ENCODE measurements at regions not wholly inside any gene's neighbourhood (a gene's known extent, or its start where the extent isn't known, plus 50 kb on each side); places are given as distances from the start of the nearest gene placed in this dataset.

GRCh38 chr13:80058626-80059025 lies 282.3 kb downstream of the SPRY2 start:
- Mint-ChIP-seq H3K4me1 (no peaks in the 10 kb centered on the region), H3K9me3 (peaks cover 0 to 7% (median under 1%) of the 10 kb centered on the region in 8 donors), H3K36me3 (no peaks in the 10 kb centered on the region), H3K4me3 (no peak overlapping the region), H3K27ac (no peak overlapping the region), H3K27me3 (no peaks in the 10 kb centered on the region)
- H3K4me3 ChIP-seq (ENCODE audit: low read length in 2 of 2): no peak overlapping the region
- H3K36me3 ChIP-seq (ENCODE audit: insufficient read depth, low read length): no peaks in the 10 kb centered on the region
- intact Hi-C loops (cut with micrococcal nuclease): no loop called here
- no peaks in the 10 kb centered on the region for H3K4me1 ChIP-seq (ENCODE audit: insufficient read depth, low read length)
- no peak for DNase-seq
- no peaks in the 10 kb centered on the region for H3K9me3 ChIP-seq (ENCODE audit: control insufficient read depth in 1 of 2, low read length in 2 of 2)
- POLR2A ChIA-PET (ENCODE audit: partially characterized antibody): no interaction called here
- CTCF ChIA-PET (ENCODE audit: partially characterized antibody): no interaction called here
- no peaks in the 10 kb centered on the region for H3K27me3 ChIP-seq (ENCODE audit: insufficient read depth, low read length)
- H3K27ac ChIP-seq (ENCODE audit: low read depth, low read length): no peak overlapping the region

DNA sequence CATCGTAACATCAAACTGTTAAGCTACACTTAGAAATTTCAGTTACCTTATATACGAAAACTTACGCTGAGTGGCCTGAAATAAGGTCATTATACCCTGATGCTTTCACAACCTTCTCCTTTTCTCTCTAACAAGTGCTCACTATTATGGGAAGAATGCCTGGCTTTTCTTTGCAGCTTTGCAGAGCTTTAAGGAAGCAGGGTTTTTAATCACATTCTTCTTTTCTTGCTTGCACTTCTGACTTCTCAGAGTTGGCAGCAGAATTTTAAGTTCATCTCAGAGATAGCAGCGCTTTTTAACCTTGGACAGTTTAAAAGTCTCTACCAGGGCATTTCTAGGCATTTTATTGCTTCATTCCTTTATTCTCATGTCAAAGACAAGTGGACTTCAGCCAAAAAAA lies 285.1 kb downstream of the SPRY2 start:
- Mint-ChIP-seq H3K27me3 (no peaks in the 10 kb centered on the region), H3K27ac (no peak overlapping the region), H3K9me3 (peaks cover 0 to 11% (median 3%) of the 10 kb centered on the region in 8 donors), H3K4me1 (no peaks in the 10 kb centered on the region), H3K36me3 (no peaks in the 10 kb centered on the region), H3K4me3 (no peak overlapping the region)
- intact Hi-C loops (cut with micrococcal nuclease): no loop called here
- Histone ChIP-seq H3K36me3 (ENCODE audit: insufficient read depth, low read length) (no peaks in the 10 kb centered on the region), H3K4me1 (ENCODE audit: insufficient read depth, low read length) (no peaks in the 10 kb centered on the region), H3K27me3 (ENCODE audit: insufficient read depth, low read length) (no peaks in the 10 kb centered on the region), H3K9me3 (ENCODE audit: control insufficient read depth in 1 of 2, low read length in 2 of 2) (no peaks in the 10 kb centered on the region), H3K4me3 (ENCODE audit: low read length in 2 of 2) (no peak overlapping the region), H3K27ac (ENCODE audit: low read depth, low read length) (no peak overlapping the region)
- CTCF ChIA-PET (ENCODE audit: partially characterized antibody): no interaction called here
- POLR2A ChIA-PET (ENCODE audit: partially characterized antibody): no interaction called here
- no peak for DNase-seq

DNA sequence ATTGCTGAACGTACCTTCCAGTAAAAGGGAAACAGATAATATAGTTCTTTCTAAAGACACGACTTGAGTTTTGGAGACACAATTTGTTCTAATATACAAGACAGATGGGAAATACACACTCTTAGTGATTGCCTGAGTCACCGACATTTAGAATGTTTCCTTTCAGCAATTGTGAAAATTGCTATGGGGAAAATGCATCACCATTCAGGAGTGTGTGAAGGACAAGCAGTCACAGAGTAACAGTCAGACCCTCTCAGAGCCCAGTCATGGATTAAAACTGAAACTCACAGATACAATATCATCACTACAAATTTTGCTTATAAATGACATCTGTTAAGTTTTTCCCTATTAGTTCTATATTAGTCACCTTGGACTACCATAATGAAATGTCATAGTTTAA lies 286.1 kb downstream of the SPRY2 start:
- CTCF ChIA-PET (ENCODE audit: partially characterized antibody): no interaction called here
- no peak for DNase-seq

DNA sequence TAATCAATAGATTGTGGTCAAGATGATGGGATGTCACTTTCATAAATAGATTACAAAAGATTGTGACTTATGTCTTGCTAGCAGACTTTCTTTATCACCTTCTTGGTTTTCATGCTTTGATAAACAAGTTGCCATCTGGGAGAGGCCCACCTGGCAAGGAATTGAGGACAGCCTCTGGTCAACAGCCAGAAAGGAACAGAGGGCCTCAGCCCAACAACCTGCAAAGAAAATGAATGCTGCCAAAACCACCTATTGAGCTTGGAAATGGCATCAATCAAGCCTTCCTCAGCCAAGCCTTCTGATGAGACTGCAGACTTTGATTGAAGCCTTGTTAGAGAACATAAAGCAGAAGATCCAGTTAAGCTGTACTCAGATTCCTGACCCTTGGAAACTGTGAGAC lies 288.6 kb downstream of the SPRY2 start:
- H3K4me1 Mint-ChIP-seq: no peaks in the 10 kb centered on the region
- H3K4me3 Mint-ChIP-seq: no peak overlapping the region

More for the DNA sequence above, 286.1 kb downstream of the SPRY2 start:
- no peaks in the 10 kb centered on the region for H3K4me1 Mint-ChIP-seq
- no peaks in the 10 kb centered on the region for H3K27me3 ChIP-seq (ENCODE audit: insufficient read depth, low read length)
- H3K27ac ChIP-seq (ENCODE audit: low read depth, low read length): no peak overlapping the region
- peaks cover 0 to 11% (median 3%) of the 10 kb centered on the region in 8 donors for H3K9me3 Mint-ChIP-seq
- no peaks in the 10 kb centered on the region for H3K36me3 Mint-ChIP-seq
- H3K27me3 Mint-ChIP-seq: no peaks in the 10 kb centered on the region
- no peaks in the 10 kb centered on the region for H3K4me1 ChIP-seq (ENCODE audit: insufficient read depth, low read length)
- POLR2A ChIA-PET (ENCODE audit: partially characterized antibody): no interaction called here
- H3K36me3 ChIP-seq (ENCODE audit: insufficient read depth, low read length): no peaks in the 10 kb centered on the region
- no peak overlapping the region for H3K4me3 Mint-ChIP-seq
- H3K27ac Mint-ChIP-seq: no peak overlapping the region
- no peaks in the 10 kb centered on the region for H3K9me3 ChIP-seq (ENCODE audit: control insufficient read depth in 1 of 2, low read length in 2 of 2)
- H3K4me3 ChIP-seq (ENCODE audit: low read length in 2 of 2): no peak overlapping the region
- intact Hi-C loops (cut with micrococcal nuclease): no loop called here

GRCh38 chr13:80050252-80050651 lies 290.7 kb downstream of the SPRY2 start:
- H3K27me3 Mint-ChIP-seq: peaks cover 0 to 2% of the 10 kb centered on the region in 2 donors
- intact Hi-C loops (cut with micrococcal nuclease): no loop called here
- H3K36me3 Mint-ChIP-seq: no peaks in the 10 kb centered on the region

More for the DNA sequence above, 288.6 kb downstream of the SPRY2 start:
- no peaks in the 10 kb centered on the region for H3K36me3 ChIP-seq (ENCODE audit: insufficient read depth, low read length)
- ChIA-PET POLR2A (ENCODE audit: partially characterized antibody) (no interaction called here), CTCF (ENCODE audit: partially characterized antibody) (no interaction called here)
- peaks cover 0 to 2% of the 10 kb centered on the region in 2 donors for H3K27me3 Mint-ChIP-seq
- no peaks in the 10 kb centered on the region for H3K4me1 ChIP-seq (ENCODE audit: insufficient read depth, low read length)
- H3K27ac Mint-ChIP-seq: no peak overlapping the region
- H3K27me3 ChIP-seq (ENCODE audit: insufficient read depth, low read length): no peaks in the 10 kb centered on the region
- intact Hi-C loops (cut with micrococcal nuclease): no loop called here
- H3K9me3 ChIP-seq (ENCODE audit: control insufficient read depth in 1 of 2, low read length in 2 of 2): no peaks in the 10 kb centered on the region
- no peaks in the 10 kb centered on the region for H3K36me3 Mint-ChIP-seq
- no peak overlapping the region for H3K4me3 ChIP-seq (ENCODE audit: low read length in 2 of 2)
- peaks cover 0 to 11% (median 3%) of the 10 kb centered on the region in 8 donors for H3K9me3 Mint-ChIP-seq
- no peak for DNase-seq
- no peak overlapping the region for H3K27ac ChIP-seq (ENCODE audit: low read depth, low read length)

GRCh38 chr13:80048802-80049201 lies 292.1 kb downstream of the SPRY2 start:
- ChIA-PET CTCF (ENCODE audit: partially characterized antibody) (no interaction called here), POLR2A (ENCODE audit: partially characterized antibody) (no interaction called here)
- Mint-ChIP-seq H3K36me3 (no peaks in the 10 kb centered on the region), H3K27me3 (peaks cover 0 to 2% of the 10 kb centered on the region in 2 donors), H3K9me3 (peaks cover 0 to 11% (median 3%) of the 10 kb centered on the region in 8 donors), H3K27ac (no peak overlapping the region), H3K4me3 (no peak overlapping the region), H3K4me1 (no peaks in the 10 kb centered on the region)
- Histone ChIP-seq H3K36me3 (ENCODE audit: insufficient read depth, low read length) (no peaks in the 10 kb centered on the region), H3K4me1 (ENCODE audit: insufficient read depth, low read length) (no peaks in the 10 kb centered on the region), H3K4me3 (ENCODE audit: low read length in 2 of 2) (no peak overlapping the region), H3K27me3 (ENCODE audit: insufficient read depth, low read length) (no peaks in the 10 kb centered on the region), H3K9me3 (ENCODE audit: control insufficient read depth in 1 of 2, low read length in 2 of 2) (no peaks in the 10 kb centered on the region), H3K27ac (ENCODE audit: low read depth, low read length) (no peak overlapping the region)
- intact Hi-C loops (cut with micrococcal nuclease): no loop called here
- DNase-seq: no peak

More at GRCh38 chr13:80050252-80050651, 290.7 kb downstream of the SPRY2 start:
- no peaks in the 10 kb centered on the region for H3K4me1 Mint-ChIP-seq
- no peak overlapping the region for H3K4me3 Mint-ChIP-seq
- no peak overlapping the region for H3K4me3 ChIP-seq (ENCODE audit: low read length in 2 of 2)
- H3K36me3 ChIP-seq (ENCODE audit: insufficient read depth, low read length): no peaks in the 10 kb centered on the region
- no peaks in the 10 kb centered on the region for H3K9me3 ChIP-seq (ENCODE audit: control insufficient read depth in 1 of 2, low read length in 2 of 2)
- H3K27me3 ChIP-seq (ENCODE audit: insufficient read depth, low read length): no peaks in the 10 kb centered on the region
- CTCF ChIA-PET (ENCODE audit: partially characterized antibody): no interaction called here
- H3K27ac ChIP-seq (ENCODE audit: low read depth, low read length): no peak overlapping the region
- POLR2A ChIA-PET (ENCODE audit: partially characterized antibody): no interaction called here
- no peak for DNase-seq
- H3K27ac Mint-ChIP-seq: no peak overlapping the region
- peaks cover 0 to 14% (median 3%) of the 10 kb centered on the region in 8 donors for H3K9me3 Mint-ChIP-seq
- H3K4me1 ChIP-seq (ENCODE audit: insufficient read depth, low read length): no peaks in the 10 kb centered on the region

DNA sequence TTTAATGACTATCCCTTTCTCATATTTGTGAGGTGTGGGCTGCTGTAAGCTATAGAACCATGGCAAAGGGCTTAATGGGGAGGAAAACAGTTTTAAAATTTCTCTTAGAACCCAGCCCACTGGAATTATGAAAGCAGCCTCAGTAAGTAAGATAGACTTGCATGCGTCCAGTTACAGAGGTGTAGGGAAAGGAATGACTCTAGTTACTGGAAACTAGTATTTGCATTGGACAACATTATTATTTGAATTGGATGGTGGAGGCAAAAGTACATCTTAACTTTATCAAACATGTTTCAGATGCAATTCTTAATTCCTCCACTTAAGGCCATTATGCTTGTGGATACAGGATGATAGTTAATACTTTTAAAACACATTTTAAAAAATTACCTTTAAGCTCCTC lies 292.9 kb downstream of the SPRY2 start:
- Mint-ChIP-seq H3K9me3 (peaks cover 0 to 10% (median 5%) of the 10 kb centered on the region in 8 donors), H3K36me3 (no peaks in the 10 kb centered on the region), H3K4me3 (no peak overlapping the region), H3K27ac (no peak overlapping the region), H3K4me1 (no peaks in the 10 kb centered on the region), H3K27me3 (peaks cover 0 to 4% of the 10 kb centered on the region in 2 donors)
- no peaks in the 10 kb centered on the region for H3K36me3 ChIP-seq (ENCODE audit: insufficient read depth, low read length)
- no peak overlapping the region for H3K27ac ChIP-seq (ENCODE audit: low read depth, low read length)
- intact Hi-C loops (cut with micrococcal nuclease): no loop called here
- H3K4me1 ChIP-seq (ENCODE audit: insufficient read depth, low read length): no peaks in the 10 kb centered on the region
- POLR2A ChIA-PET (ENCODE audit: partially characterized antibody): no interaction called here
- DNase-seq: no peak
- CTCF ChIA-PET (ENCODE audit: partially characterized antibody): no interaction called here
- H3K4me3 ChIP-seq (ENCODE audit: low read length in 2 of 2): no peak overlapping the region
- no peaks in the 10 kb centered on the region for H3K9me3 ChIP-seq (ENCODE audit: control insufficient read depth in 1 of 2, low read length in 2 of 2)
- no peaks in the 10 kb centered on the region for H3K27me3 ChIP-seq (ENCODE audit: insufficient read depth, low read length)

DNA sequence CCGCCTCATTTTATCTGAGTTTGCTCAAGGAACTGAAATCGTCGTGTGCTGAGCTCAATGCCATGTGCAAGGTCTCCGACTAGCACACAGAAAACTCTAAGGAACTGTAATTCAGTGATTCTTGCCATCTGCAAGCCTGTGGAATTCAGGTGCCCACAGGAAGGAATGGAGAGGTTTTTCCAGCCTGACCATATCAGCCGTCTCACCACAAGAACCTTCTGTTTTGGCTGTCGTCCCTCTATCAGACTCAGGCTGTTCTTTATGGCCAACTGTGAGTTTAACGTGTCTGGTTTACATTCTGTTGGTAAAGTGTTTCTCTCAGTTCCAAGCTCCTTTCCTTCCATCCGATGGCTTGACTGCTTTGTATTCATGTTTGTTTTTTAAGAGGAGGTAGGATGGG lies 293.5 kb downstream of the SPRY2 start:
- Histone ChIP-seq H3K36me3 (ENCODE audit: insufficient read depth, low read length) (no peaks in the 10 kb centered on the region), H3K27ac (ENCODE audit: low read depth, low read length) (no peak overlapping the region), H3K27me3 (ENCODE audit: insufficient read depth, low read length) (no peaks in the 10 kb centered on the region), H3K4me1 (ENCODE audit: insufficient read depth, low read length) (no peaks in the 10 kb centered on the region), H3K9me3 (ENCODE audit: control insufficient read depth in 1 of 2, low read length in 2 of 2) (no peaks in the 10 kb centered on the region), H3K4me3 (ENCODE audit: low read length in 2 of 2) (no peak overlapping the region)
- Mint-ChIP-seq H3K36me3 (no peaks in the 10 kb centered on the region), H3K4me1 (no peaks in the 10 kb centered on the region), H3K9me3 (peaks cover 0 to 10% (median 5%) of the 10 kb centered on the region in 8 donors), H3K27ac (no peak overlapping the region), H3K4me3 (no peak overlapping the region), H3K27me3 (peaks cover 0 to 4% of the 10 kb centered on the region in 2 donors)
- POLR2A ChIA-PET (ENCODE audit: partially characterized antibody): no interaction called here
- intact Hi-C loops (cut with micrococcal nuclease): no loop called here
- CTCF ChIA-PET (ENCODE audit: partially characterized antibody): no interaction called here
- no peak for DNase-seq

Data from CD4-positive, alpha-beta memory T cell (primary cell).